ENCODE measurements at regions not wholly inside any gene's neighbourhood (a gene's known extent, or its start where the extent isn't known, plus 50 kb on each side); places are given as distances from the start of the nearest gene placed in this dataset.

- Histone ChIP-seq H3K79me2 (ENCODE audit: control insufficient read depth in 1 of 2, insufficient read depth in 2 of 2, low read length in 2 of 2) (no peaks in the 10 kb centered on the region), H2AK5ac (ENCODE audit: low read depth, low read length) (no peak overlapping the region), H3K4me2 (ENCODE audit: insufficient read depth in 1 of 2, low read depth in 2 of 2, low read length in 2 of 2) (no peak overlapping the region), H4K20me1 (replicated peaks in 1 of 2; ENCODE audit: control insufficient read depth in 1 of 2, insufficient read depth in 2 of 2, low read length in 2 of 2) (no peaks in the 10 kb centered on the region), H3K27ac (ENCODE audit: low read depth, low read length) (no peak overlapping the region), H3K9ac (replicated peaks in 1 of 4; ENCODE audit: extremely low read depth in 1 of 4, low read depth in 3 of 4, low read length in 3 of 4) (no peak overlapping the region), H2AFZ (ENCODE audit: low read length) (peak overlapping the region; percentile 93; the same call in 1 of the 2 replicates), H2BK120ac (replicated peaks; ENCODE audit: low read depth, low read length) (no peak overlapping the region), H3K4ac (replicated peaks; ENCODE audit: insufficient read length, low read depth, low read length) (no peak overlapping the region), H4K91ac (replicated peaks; ENCODE audit: insufficient read length, low read length) (no peak overlapping the region), H3K36me3 (ENCODE audit: control insufficient read depth in 2 of 4, insufficient read depth in 4 of 4, low read length in 3 of 4) (no peaks in the 10 kb centered on the region), H3K23ac (ENCODE audit: insufficient read length) (no peak overlapping the region), H3K23me2 (ENCODE audit: low read depth, low read length) (no peaks in the 10 kb centered on the region), H4K8ac (ENCODE audit: extremely low read depth, insufficient read depth, low read length) (no peak overlapping the region), H2BK15ac (ENCODE audit: low read length) (no peak overlapping the region), H3K9me3 (ENCODE audit: insufficient read depth in 2 of 2, low read depth in 1 of 2, low read length in 1 of 2) (no peaks in the 10 kb centered on the region), H3K14ac (ENCODE audit: insufficient read length) (no peak overlapping the region), H3K79me1 (ENCODE audit: low read depth, low read length) (no peaks in the 10 kb centered on the region), H3K27me3 (replicated peaks in 1 of 4; ENCODE audit: control insufficient read depth in 3 of 4, extremely low read depth in 1 of 4, insufficient read depth in 3 of 4, low read length in 3 of 4) (no peaks in the 10 kb centered on the region), H2BK5ac (ENCODE audit: low read depth, low read length) (no peak overlapping the region), H3K56ac (replicated peaks; ENCODE audit: insufficient read length, low read depth, low read length) (no peak overlapping the region), H4K5ac (ENCODE audit: insufficient read length, low read depth, low read length) (no peak overlapping the region), H3K4me3 (ENCODE audit: extremely low read depth in 1 of 4, insufficient read depth in 2 of 4, low read depth in 3 of 4, low read length in 4 of 4) (no peak overlapping the region), H2BK12ac (ENCODE audit: low read depth, low read length) (no peak overlapping the region), H2BK20ac (ENCODE audit: low read length) (no peak overlapping the region), H3K4me1 (replicated peaks in 1 of 4; ENCODE audit: control insufficient read depth in 3 of 4, insufficient read depth in 4 of 4, low read length in 3 of 4) (no peaks in the 10 kb centered on the region), H3K18ac (ENCODE audit: extremely low read depth, low read length) (no peak overlapping the region)
- DNase-seq (ENCODE audit: low read depth in 1 of 2, low spot score in 2 of 2): peak; percentile 5 to 50
- TF ChIP-seq NRF1 (IDR thresholded peaks at IDR 0.05; ENCODE audit: low read depth, low read length) (no peak), YY1 (IDR thresholded peaks at IDR 0.05; ENCODE audit: low read depth, low read length) (peak; percentile 83), RAD21 (IDR thresholded peaks at IDR 0.05 in 1 of 2, conservative IDR thresholded peaks at IDR 0.05 in 1 of 2; ENCODE audit: low read depth in 2 of 2, low read length in 2 of 2) (peak; percentile 81), CTCF (IDR thresholded peaks at IDR 0.05; ENCODE audit: control extremely low read depth in 1 of 3, insufficient read depth in 1 of 3, low read depth in 1 of 3, low read length in 3 of 3) (peak; percentile 58 to 74 (median 64))
- 79% methylated on average over 5 of the region's 5 CpGs; no CpG with 5 or more reads in 1 of the 2 experiments for WGBS, 2 experiments (ENCODE audit: extremely low coverage in 1 of 2, insufficient coverage in 1 of 2, insufficient read length in 1 of 2, insufficient replicate concordance in 2 of 2, low coverage in 1 of 2, low lambda C conversion rate in 2 of 2, missing lambda C conversion rate in 1 of 2)
- ChIA-PET POLR2A (ENCODE audit: partially characterized antibody) (no interaction called here), CTCF (ENCODE audit: partially characterized antibody) (interaction anchor here (0.6 to 3.3 kb wide), 8 partner anchors 30 to 1213 kb away, joined by 3 to 20 read pairs (median 4); no protein-coding TSS in a partner anchor)
- FAIRE-seq: no peak
These were observed 499.0 kb downstream of the CPS1 start for GRCh38 chr2:211055438-211055837.
